Neural progenitor cell (in vitro differentiated cells): ENCODE measurements at regions not wholly inside any gene's neighbourhood (a gene's known extent, or its start where the extent isn't known, plus 50 kb on each side); places are given as distances from the start of the nearest gene placed in this dataset.

Experiments
- CTCF ChIP-seq: fragments of 200-600 bp; sonication (generic); IDR thresholded peaks from 2 replicates; pipeline ENCODE4 v1.5.1; 2017; ENCODE audit warnings: antibody characterized with exemption, mild to moderate bottlenecking
- EZH2 ChIP-seq: fragments of 200-600 bp; sonication (generic); IDR thresholded peaks from 2 replicates; pipeline ENCODE4 v1.6.1; 2017; ENCODE audit warnings: antibody characterized with exemption, mild to moderate bottlenecking, moderate library complexity
- EZH2phosphoT487 ChIP-seq: fragments of 200-600 bp; sonication (generic); IDR thresholded peaks from 2 replicates; pipeline ENCODE4 v1.6.1; 2017; ENCODE audit warnings: antibody characterized with exemption

- TF ChIP-seq CTCF = no peak
- no peak for TF ChIP-seq EZH2phosphoT487
- no peak for TF ChIP-seq EZH2
Observed at GRCh38 chrX:39757971-39758370, 339.8 kb downstream of the BCOR start.
